Thyroid gland (tissue), 4 donors: ENCODE measurements at regions not wholly inside any gene's neighbourhood (a gene's known extent, or its start where the extent isn't known, plus 50 kb on each side); places are given as distances from the start of the nearest gene placed in this dataset.

Experiments used
- POLR2A ChIP-seq, 2 donors: fragments of 450-650 bp; IDR thresholded peaks; one replicate each; pipeline ENCODE4 v1.6.1; 2017; ENCODE audit warnings: antibody characterized with exemption in 2 of 2, mild to moderate bottlenecking in 2 of 2, moderate library complexity in 1 of 2
- TF ChIP-seq, protein P1 (sequence below), 6 experiments: fragments of 200-600 bp in 3 of 6; fragments of 450-650 bp in 3 of 6; sonication (generic) in 3 of 6; IDR thresholded peaks; one replicate each; pipeline ENCODE4 v1.5.1; 2016 to 2019; ENCODE audit warnings: antibody characterized with exemption in 6 of 6, mild to moderate bottlenecking in 2 of 6, inconsistent platforms in 1 of 6, moderate library complexity in 1 of 6

DNA sequence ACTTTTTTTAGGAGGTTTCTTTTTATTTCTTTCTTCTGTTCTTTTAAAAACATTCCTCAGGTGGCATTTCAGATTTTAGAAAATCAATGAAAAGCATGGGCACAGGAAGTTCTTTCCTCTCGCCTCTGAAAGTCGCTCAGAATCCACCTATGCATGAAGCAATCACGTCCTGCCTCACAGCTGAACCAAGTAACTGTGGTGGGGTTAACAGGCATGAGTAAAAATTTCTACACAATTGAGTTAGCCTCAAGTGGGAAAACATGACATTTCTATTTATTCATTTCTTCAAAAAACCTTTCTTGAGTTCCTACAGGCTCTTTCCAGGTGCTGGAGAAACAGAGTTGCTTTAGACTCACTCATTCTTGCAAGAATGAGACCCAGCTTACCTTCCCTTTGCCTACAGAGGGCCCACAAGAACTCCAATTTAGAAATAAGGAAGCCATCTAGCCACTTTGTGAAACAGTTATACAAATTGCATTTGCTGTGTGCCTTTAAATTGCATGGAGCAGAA lies 508.9 kb upstream of the PKN2 start:
- TF ChIP-seq, protein P1, sequence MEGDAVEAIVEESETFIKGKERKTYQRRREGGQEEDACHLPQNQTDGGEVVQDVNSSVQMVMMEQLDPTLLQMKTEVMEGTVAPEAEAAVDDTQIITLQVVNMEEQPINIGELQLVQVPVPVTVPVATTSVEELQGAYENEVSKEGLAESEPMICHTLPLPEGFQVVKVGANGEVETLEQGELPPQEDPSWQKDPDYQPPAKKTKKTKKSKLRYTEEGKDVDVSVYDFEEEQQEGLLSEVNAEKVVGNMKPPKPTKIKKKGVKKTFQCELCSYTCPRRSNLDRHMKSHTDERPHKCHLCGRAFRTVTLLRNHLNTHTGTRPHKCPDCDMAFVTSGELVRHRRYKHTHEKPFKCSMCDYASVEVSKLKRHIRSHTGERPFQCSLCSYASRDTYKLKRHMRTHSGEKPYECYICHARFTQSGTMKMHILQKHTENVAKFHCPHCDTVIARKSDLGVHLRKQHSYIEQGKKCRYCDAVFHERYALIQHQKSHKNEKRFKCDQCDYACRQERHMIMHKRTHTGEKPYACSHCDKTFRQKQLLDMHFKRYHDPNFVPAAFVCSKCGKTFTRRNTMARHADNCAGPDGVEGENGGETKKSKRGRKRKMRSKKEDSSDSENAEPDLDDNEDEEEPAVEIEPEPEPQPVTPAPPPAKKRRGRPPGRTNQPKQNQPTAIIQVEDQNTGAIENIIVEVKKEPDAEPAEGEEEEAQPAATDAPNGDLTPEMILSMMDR (IDR thresholded peaks at IDR 0.05) = no peak
- TF ChIP-seq POLR2A (IDR thresholded peaks at IDR 0.05) = no peak
